NB4 (cell line): ENCODE measurements at regions not wholly inside any gene's neighbourhood (a gene's known extent, or its start where the extent isn't known, plus 50 kb on each side); places are given as distances from the start of the nearest gene placed in this dataset.

Experiments
- DNase-seq: peaks from one replicate; pipeline ENCODE4 v3.0.0; 2010; ENCODE audit warnings: low read depth
- H3K4me3 ChIP-seq: one replicate; pipeline ENCODE4 v1.5.1; 2011; ENCODE audit warnings: mild to moderate bottlenecking, low read depth, low read length, moderate library complexity
- MAX ChIP-seq: IDR thresholded peaks from 2 replicates; pipeline ENCODE4 v1.6.1; 2011; ENCODE audit warnings: low read depth, low read length
- MYC ChIP-seq: IDR thresholded peaks from 2 replicates; pipeline ENCODE4 v1.6.1; 2011; ENCODE audit warnings: low read depth, low read length
- POLR2A ChIP-seq: IDR thresholded peaks from 2 replicates; pipeline ENCODE4 v1.6.1; 2011; ENCODE audit warnings: mild to moderate bottlenecking; ENCODE audit not compliant: insufficient read length; ENCODE audit errors: extremely low read depth
- TF ChIP-seq, protein P1 (sequence below): IDR thresholded peaks from one replicate; pipeline ENCODE4 v1.5.1; 2012; ENCODE audit warnings: low read depth, low read length

GRCh38 chr12:92206596-92206995 is 61.0 kb upstream of the BTG1 start:
- TF ChIP-seq POLR2A, result no peak
- TF ChIP-seq, protein P1, sequence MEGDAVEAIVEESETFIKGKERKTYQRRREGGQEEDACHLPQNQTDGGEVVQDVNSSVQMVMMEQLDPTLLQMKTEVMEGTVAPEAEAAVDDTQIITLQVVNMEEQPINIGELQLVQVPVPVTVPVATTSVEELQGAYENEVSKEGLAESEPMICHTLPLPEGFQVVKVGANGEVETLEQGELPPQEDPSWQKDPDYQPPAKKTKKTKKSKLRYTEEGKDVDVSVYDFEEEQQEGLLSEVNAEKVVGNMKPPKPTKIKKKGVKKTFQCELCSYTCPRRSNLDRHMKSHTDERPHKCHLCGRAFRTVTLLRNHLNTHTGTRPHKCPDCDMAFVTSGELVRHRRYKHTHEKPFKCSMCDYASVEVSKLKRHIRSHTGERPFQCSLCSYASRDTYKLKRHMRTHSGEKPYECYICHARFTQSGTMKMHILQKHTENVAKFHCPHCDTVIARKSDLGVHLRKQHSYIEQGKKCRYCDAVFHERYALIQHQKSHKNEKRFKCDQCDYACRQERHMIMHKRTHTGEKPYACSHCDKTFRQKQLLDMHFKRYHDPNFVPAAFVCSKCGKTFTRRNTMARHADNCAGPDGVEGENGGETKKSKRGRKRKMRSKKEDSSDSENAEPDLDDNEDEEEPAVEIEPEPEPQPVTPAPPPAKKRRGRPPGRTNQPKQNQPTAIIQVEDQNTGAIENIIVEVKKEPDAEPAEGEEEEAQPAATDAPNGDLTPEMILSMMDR, result no peak
- TF ChIP-seq MYC, result no peak
- no peak for TF ChIP-seq MAX
- no peak for DNase-seq
- H3K4me3 ChIP-seq, result no peak overlapping the region

DNA sequence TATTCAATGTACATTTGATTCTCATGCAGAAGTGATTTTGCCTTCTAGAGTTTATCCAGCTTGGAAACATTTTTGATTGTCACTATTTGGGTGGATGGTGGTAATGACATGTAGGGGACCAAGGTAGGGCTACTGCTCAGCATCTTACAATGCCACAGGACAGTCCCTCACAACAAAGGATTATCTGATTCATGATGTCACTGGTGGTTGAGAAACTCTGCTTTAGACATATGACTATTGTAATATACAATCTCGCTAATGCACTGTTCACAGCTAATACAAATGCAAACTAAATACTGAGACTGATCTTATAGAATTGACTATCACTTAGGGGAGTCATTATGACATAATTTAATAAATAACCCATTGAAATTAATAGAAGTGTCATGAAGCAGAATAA is 60.4 kb upstream of the BTG1 start:
- H3K4me3 ChIP-seq, result no peak overlapping the region
- TF ChIP-seq MYC (no peak), MAX (no peak), POLR2A (no peak)
- TF ChIP-seq, protein P1, result no peak
- DNase-seq, result no peak

DNA sequence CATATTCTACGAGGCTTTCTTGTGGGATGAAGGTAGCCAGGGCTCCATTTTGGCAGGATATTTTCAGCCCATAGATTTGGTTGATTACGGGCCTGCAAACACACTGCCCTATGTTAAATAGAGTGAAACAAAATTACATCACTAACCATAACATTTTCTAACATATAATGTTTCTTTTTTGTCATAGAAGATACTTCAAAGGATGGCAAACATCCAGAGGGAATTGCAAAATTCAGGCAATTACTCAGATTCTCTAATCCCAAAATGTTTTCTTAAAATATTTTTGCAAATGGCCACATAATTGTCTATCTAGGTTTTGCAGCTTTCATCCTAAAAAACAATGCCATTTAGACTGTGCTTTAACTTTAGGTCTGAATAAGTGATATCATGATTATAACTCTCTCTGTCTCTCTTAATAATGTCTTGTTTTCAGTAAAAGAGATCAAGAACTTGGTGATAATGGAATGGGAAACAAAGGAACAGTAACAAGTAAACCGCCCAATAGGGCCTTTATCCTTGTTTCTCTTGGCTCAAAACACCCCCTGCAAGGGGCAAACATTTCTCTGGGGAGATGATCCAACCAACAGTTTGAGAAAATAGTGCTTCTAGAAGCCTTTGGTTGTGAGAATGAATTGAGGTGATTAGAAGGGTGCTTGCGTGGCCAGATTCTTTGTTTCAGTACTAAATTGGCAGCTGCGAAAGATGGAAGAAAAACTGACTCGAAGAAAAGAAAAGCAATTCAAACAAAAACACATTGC is 54.4 kb upstream of the BTG1 start:
- no peak for DNase-seq
- TF ChIP-seq MAX (no peak), POLR2A (no peak), MYC (no peak)
- TF ChIP-seq, protein P1, result no peak
- no peak overlapping the region for H3K4me3 ChIP-seq

GRCh38 chr12:92197815-92198214 is 52.2 kb upstream of the BTG1 start:
- DNase-seq, result no peak
- no peak overlapping the region for H3K4me3 ChIP-seq
- TF ChIP-seq MAX, result no peak
- no peak for TF ChIP-seq MYC
- TF ChIP-seq, protein P1, result no peak
- TF ChIP-seq POLR2A, result no peak

GRCh38 chr12:92196368-92196767 is 50.7 kb upstream of the BTG1 start:
- no peak for DNase-seq
- no peak for TF ChIP-seq POLR2A
- no peak for TF ChIP-seq MYC
- no peak for TF ChIP-seq MAX
- TF ChIP-seq, protein P1, result no peak

More at GRCh38 chr12:92196368-92196767, 50.7 kb upstream of the BTG1 start:
- H3K4me3 ChIP-seq, result no peak overlapping the region
